ENCODE measurements at regions not wholly inside any gene's neighbourhood (a gene's known extent, or its start where the extent isn't known, plus 50 kb on each side); places are given as distances from the start of the nearest gene placed in this dataset.

DNA sequence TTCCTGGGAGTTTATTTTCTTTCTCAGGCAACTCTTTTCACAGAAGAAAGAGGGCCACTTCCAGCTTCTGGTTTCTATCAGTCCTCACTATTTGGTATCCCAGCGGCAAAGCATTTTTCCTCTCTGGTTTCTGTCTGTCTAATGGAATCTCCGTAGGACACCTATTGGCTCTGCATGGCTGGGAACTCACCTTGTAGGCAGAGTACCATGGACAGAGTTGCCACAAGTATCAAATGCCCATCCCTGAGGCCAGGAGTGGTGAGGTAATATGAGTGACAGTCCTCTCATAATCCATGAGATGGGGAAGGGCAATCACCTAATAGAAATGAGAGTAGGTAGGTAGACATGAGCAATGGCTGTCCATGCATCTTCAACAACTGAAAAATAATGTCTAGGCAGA is 369.5 kb upstream of the PIK3C3 start:
- no peak overlapping the region for H3K27ac ChIP-seq (ENCODE audit: low read depth in 1 of 2, low read length in 2 of 2)
- no peaks in the 10 kb centered on the region for H3K9me3 ChIP-seq (ENCODE audit: control insufficient read depth in 4 of 4, low read length in 3 of 4)
- TF ChIP-seq, protein P1, sequence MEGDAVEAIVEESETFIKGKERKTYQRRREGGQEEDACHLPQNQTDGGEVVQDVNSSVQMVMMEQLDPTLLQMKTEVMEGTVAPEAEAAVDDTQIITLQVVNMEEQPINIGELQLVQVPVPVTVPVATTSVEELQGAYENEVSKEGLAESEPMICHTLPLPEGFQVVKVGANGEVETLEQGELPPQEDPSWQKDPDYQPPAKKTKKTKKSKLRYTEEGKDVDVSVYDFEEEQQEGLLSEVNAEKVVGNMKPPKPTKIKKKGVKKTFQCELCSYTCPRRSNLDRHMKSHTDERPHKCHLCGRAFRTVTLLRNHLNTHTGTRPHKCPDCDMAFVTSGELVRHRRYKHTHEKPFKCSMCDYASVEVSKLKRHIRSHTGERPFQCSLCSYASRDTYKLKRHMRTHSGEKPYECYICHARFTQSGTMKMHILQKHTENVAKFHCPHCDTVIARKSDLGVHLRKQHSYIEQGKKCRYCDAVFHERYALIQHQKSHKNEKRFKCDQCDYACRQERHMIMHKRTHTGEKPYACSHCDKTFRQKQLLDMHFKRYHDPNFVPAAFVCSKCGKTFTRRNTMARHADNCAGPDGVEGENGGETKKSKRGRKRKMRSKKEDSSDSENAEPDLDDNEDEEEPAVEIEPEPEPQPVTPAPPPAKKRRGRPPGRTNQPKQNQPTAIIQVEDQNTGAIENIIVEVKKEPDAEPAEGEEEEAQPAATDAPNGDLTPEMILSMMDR (IDR thresholded peaks at IDR 0.05; ENCODE audit: low read depth, low read length, missing input control) = no peak
- TF ChIP-seq HNF4G (IDR thresholded peaks at IDR 0.05) (no peak), FOXA2 (IDR thresholded peaks at IDR 0.05) (no peak), RXRA (IDR thresholded peaks at IDR 0.05) (no peak), RAD21 (IDR thresholded peaks at IDR 0.05) (no peak), FOXA1 (IDR thresholded peaks at IDR 0.05) (no peak), HNF4A (conservative IDR thresholded peaks at IDR 0.05) (no peak), EGR1 (IDR thresholded peaks at IDR 0.05; ENCODE audit: low read depth in 2 of 2) (no peak), JUND (IDR thresholded peaks at IDR 0.05) (no peak)
- TF ChIP-seq, protein P2, sequence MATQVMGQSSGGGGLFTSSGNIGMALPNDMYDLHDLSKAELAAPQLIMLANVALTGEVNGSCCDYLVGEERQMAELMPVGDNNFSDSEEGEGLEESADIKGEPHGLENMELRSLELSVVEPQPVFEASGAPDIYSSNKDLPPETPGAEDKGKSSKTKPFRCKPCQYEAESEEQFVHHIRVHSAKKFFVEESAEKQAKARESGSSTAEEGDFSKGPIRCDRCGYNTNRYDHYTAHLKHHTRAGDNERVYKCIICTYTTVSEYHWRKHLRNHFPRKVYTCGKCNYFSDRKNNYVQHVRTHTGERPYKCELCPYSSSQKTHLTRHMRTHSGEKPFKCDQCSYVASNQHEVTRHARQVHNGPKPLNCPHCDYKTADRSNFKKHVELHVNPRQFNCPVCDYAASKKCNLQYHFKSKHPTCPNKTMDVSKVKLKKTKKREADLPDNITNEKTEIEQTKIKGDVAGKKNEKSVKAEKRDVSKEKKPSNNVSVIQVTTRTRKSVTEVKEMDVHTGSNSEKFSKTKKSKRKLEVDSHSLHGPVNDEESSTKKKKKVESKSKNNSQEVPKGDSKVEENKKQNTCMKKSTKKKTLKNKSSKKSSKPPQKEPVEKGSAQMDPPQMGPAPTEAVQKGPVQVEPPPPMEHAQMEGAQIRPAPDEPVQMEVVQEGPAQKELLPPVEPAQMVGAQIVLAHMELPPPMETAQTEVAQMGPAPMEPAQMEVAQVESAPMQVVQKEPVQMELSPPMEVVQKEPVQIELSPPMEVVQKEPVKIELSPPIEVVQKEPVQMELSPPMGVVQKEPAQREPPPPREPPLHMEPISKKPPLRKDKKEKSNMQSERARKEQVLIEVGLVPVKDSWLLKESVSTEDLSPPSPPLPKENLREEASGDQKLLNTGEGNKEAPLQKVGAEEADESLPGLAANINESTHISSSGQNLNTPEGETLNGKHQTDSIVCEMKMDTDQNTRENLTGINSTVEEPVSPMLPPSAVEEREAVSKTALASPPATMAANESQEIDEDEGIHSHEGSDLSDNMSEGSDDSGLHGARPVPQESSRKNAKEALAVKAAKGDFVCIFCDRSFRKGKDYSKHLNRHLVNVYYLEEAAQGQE (IDR thresholded peaks at IDR 0.05) = no peak
- TF ChIP-seq, protein P3, sequence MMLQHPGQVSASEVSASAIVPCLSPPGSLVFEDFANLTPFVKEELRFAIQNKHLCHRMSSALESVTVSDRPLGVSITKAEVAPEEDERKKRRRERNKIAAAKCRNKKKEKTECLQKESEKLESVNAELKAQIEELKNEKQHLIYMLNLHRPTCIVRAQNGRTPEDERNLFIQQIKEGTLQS (IDR thresholded peaks at IDR 0.05) = no peak
- 90% methylated on average over 2 of the region's 2 CpGs for WGBS
- H3K4me1 ChIP-seq (ENCODE audit: control insufficient read depth in 4 of 4, insufficient read depth in 4 of 4, low read length in 3 of 4) = no peaks in the 10 kb centered on the region
- H3K36me3 ChIP-seq (ENCODE audit: control insufficient read depth in 4 of 4, insufficient read depth in 3 of 4, low read depth in 1 of 4, low read length in 3 of 4) = no peaks in the 10 kb centered on the region
- H3K27me3 ChIP-seq (ENCODE audit: control insufficient read depth in 4 of 4, insufficient read depth in 4 of 4, low read length in 3 of 4) = no peaks in the 10 kb centered on the region
- no peak overlapping the region for H3K9ac ChIP-seq (ENCODE audit: low read depth in 1 of 2, low read length in 2 of 2)
- no peak for DNase-seq (ENCODE audit: low spot score)
- no peak overlapping the region for H3K4me3 ChIP-seq (ENCODE audit: low read depth in 1 of 3, low read length in 3 of 3)

DNA sequence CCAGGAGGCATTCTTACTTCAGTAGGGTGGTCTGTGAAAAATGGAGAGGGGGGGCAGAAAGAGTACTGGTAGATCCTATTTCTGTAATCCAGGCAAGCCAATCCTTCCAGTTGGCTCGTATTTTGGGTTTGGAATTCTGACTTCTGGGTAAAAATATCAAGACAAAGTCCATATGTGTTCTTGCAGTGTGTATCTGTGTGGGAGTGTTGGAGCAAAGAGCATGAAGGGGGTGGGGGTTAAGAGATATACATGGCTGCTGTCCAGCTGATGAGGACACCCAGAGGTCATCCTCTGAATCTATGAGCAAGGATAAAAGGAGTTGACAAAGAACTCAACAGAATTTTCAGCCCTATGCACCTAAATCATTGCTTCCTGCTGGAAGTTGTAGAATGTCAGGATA is 375.8 kb upstream of the PIK3C3 start:
- peak; percentile 37 for DNase-seq (ENCODE audit: low spot score)
- no peaks in the 10 kb centered on the region for H3K9me3 ChIP-seq (ENCODE audit: control insufficient read depth in 4 of 4, low read length in 3 of 4)
- H3K4me1 ChIP-seq (ENCODE audit: control insufficient read depth in 4 of 4, insufficient read depth in 4 of 4, low read length in 3 of 4) = peaks cover 0 to 24% (median 16%) of the 10 kb centered on the region in 4 donors
- H3K27me3 ChIP-seq (ENCODE audit: control insufficient read depth in 4 of 4, insufficient read depth in 4 of 4, low read length in 3 of 4) = no peaks in the 10 kb centered on the region
- no peak overlapping the region for H3K9ac ChIP-seq (ENCODE audit: low read depth in 1 of 2, low read length in 2 of 2)
- no peak overlapping the region for H3K4me3 ChIP-seq (ENCODE audit: low read depth in 1 of 3, low read length in 3 of 3)
- WGBS = 17% methylated on average over 1 of the region's 1 CpG
- H3K36me3 ChIP-seq (ENCODE audit: control insufficient read depth in 4 of 4, insufficient read depth in 3 of 4, low read depth in 1 of 4, low read length in 3 of 4) = no peaks in the 10 kb centered on the region
- H3K27ac ChIP-seq (ENCODE audit: low read depth in 1 of 2, low read length in 2 of 2) = peak overlapping the region; percentile 62 to 78
- TF ChIP-seq, protein P1 (IDR thresholded peaks at IDR 0.05; ENCODE audit: low read depth, low read length, missing input control) = no peak
- no peak for TF ChIP-seq GABPA (IDR thresholded peaks at IDR 0.05 in 1 of 2, conservative IDR thresholded peaks at IDR 0.05 in 1 of 2)
- TF ChIP-seq, protein P4, sequence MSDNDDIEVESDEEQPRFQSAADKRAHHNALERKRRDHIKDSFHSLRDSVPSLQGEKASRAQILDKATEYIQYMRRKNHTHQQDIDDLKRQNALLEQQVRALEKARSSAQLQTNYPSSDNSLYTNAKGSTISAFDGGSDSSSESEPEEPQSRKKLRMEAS (IDR thresholded peaks at IDR 0.05) = peak; percentile 64
- peak; percentile 59 for TF ChIP-seq RAD21 (IDR thresholded peaks at IDR 0.05)
- TF ChIP-seq NR2F2 (IDR thresholded peaks at IDR 0.05) = peak; percentile 43
- TF ChIP-seq TAF1 (conservative IDR thresholded peaks at IDR 0.05) = no peak
- TF ChIP-seq, protein P2 (IDR thresholded peaks at IDR 0.05) = peak; percentile 83
- peak; percentile 98 to 99 for TF ChIP-seq HNF4A (conservative IDR thresholded peaks at IDR 0.05)
- peak; percentile 85 to 90 for TF ChIP-seq RXRA (IDR thresholded peaks at IDR 0.05)
- TF ChIP-seq YY1 (IDR thresholded peaks at IDR 0.05) = peak; percentile 58
- TF ChIP-seq, protein P5, sequence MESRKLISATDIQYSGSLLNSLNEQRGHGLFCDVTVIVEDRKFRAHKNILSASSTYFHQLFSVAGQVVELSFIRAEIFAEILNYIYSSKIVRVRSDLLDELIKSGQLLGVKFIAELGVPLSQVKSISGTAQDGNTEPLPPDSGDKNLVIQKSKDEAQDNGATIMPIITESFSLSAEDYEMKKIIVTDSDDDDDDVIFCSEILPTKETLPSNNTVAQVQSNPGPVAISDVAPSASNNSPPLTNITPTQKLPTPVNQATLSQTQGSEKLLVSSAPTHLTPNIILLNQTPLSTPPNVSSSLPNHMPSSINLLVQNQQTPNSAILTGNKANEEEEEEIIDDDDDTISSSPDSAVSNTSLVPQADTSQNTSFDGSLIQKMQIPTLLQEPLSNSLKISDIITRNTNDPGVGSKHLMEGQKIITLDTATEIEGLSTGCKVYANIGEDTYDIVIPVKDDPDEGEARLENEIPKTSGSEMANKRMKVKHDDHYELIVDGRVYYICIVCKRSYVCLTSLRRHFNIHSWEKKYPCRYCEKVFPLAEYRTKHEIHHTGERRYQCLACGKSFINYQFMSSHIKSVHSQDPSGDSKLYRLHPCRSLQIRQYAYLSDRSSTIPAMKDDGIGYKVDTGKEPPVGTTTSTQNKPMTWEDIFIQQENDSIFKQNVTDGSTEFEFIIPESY (IDR thresholded peaks at IDR 0.05) = peak; percentile 64
- peak; percentile 69 to 79 for TF ChIP-seq JUND (IDR thresholded peaks at IDR 0.05)
- no peak for TF ChIP-seq FOXA1 (IDR thresholded peaks at IDR 0.05)
- peak; percentile 97 for TF ChIP-seq SP1 (IDR thresholded peaks at IDR 0.05)
- TF ChIP-seq FOXA2 (IDR thresholded peaks at IDR 0.05) = peak; percentile 73
- TF ChIP-seq EGR1 (IDR thresholded peaks at IDR 0.05; ENCODE audit: low read depth in 2 of 2) = peak; percentile 89 to 98
- TF ChIP-seq HNF4G (IDR thresholded peaks at IDR 0.05) = peak; percentile 96

All from liver (tissue), 8 donors.